ENCODE measurements at regions not wholly inside any gene's neighbourhood (a gene's known extent, or its start where the extent isn't known, plus 50 kb on each side); places are given as distances from the start of the nearest gene placed in this dataset.

GRCh38 chr5:158644301-158644700 lies 455.4 kb downstream of the EBF1 start:
- no peak for DNase-seq (ENCODE audit: low spot score)

DNA sequence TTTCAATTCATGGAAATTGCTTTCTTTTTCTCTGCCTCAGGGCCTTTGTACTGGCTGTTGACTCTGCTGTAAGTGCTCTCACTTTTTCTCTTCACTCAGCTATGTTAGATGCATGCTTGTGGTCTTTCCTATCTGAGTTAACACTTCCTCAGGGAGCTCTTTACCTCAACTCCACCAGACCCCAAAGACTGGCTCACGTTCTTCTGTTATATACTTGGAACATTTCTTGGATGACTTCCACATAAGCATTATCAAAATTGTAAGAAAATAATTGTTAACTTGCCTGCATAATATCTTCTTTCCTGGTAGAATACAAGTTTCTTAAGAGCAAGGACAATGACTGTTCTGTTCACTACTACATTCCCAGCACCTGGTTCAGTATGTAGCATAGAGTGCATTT lies 455.9 kb downstream of the EBF1 start:
- no peak for DNase-seq (ENCODE audit: low spot score)

- DNase-seq (ENCODE audit: low spot score), result no peak
These were observed 456.8 kb downstream of the EBF1 start for GRCh38 chr5:158642879-158643278.

GRCh38 chr5:158641016-158641415 lies 458.7 kb downstream of the EBF1 start:
- no peak for DNase-seq (ENCODE audit: low spot score)

DNA sequence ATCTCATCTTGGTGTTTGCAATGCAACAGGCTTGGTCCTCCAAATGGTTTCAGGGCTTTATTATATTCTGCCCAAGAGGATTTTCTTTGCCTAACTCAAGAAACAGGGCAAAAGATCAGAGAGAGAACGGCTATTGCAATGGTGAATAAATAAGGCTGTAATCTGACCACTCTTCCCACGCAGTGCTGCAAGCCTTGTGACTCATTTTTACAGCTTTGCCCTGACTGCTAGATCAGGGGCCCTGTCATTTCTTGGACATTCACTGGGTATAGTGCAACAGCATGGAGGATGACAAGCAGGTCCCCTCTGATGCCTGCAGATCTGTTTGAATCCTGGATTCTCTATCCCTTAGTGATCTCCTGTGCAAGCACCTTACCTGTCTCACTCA lies 459.1 kb downstream of the EBF1 start:
- no peak for DNase-seq (ENCODE audit: low spot score)

DNA sequence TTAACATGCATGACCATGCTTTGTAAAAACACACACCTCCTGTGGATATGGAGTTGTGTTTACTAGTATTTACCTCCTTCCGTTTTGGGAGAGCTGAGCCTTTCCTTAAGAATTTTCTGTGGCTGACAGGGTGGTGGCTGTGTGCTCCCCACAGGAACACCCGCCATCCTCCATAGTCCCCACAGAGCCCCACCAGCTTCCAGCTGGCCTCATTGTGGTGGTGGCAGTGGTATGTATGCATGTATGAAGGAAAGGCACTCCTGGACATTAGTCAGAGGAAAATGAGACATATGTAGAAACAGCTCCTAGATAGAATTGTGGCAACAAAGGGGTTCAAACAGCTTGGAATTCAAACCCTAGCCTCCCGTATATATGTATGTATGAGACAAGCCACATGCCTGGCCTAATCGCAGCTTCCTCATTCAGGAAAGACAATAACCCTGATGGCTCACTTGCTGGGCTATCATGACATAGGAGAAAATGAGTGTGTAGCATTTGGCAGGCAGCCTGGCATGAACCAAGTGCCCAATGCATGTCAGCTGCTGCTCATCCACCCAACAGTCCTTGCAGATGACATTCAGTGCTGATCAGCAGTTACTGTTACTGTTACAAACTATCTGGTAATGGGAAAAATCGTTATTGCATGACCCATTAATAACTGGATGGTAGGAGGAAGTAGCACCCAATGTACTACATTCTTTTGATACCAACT lies 459.7 kb downstream of the EBF1 start:
- no peak for DNase-seq (ENCODE audit: low spot score)

DNA sequence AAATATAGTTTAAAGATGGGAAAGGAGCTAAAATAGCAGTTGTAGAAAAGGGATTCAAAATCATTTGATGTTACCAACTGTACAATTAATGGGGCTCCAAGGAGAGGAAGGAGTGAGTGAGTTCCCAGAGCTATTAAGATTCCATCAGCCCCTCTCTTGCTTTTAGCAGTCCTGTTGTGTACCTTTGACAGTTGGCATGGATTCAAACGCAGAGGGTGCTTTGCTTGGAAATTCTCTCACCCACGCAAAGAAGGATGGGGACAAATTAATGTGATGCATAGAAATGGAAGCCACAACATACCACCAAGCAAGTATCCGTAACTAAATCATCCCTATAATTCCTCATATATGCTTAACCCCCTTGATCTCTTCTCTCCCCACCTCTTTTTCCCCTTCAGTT lies 461.3 kb downstream of the EBF1 start:
- DNase-seq (ENCODE audit: low spot score), result no peak

- no peak for DNase-seq (ENCODE audit: low spot score)
These were observed 462.7 kb downstream of the EBF1 start for GRCh38 chr5:158637039-158637438.

DNA sequence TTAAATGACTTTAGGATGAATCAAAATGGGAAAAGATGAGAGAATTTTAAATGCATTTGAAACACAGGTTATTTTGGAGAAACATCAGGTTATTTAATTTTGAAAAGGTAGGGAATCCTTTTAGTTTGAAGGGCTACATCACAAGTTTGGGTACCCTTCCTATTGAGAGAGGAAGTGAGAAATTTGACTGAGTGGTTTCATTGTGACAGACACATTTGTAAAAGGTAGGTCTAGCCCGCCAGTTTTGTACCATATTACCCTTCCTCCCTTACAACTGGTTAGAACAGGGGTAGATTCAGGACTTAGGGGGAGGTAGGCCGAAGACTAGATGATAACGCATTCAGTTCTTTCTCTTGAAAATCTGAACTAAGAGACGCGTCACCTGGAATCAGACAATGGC lies 464.2 kb downstream of the EBF1 start:
- DNase-seq (ENCODE audit: low spot score), result no peak

DNA sequence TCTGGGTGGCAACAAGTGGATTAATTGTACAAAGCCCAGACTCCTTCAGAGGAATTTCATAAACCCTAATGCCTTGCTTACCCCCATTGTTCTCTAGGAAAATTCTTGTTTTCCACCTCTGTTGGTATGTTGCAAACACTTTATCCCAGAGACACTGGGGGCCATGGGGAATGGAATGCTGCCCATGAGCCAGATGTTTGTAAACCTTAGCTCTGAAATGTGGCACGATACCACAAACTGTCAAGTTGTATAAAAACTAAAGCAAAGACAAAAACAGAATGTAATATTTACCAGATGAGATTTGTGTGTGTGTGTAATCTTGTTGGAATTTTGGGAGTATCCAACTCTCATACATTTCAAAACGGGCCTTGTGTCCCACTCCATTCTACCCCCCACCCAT lies 465.0 kb downstream of the EBF1 start:
- DNase-seq (ENCODE audit: low spot score), result no peak

- no peak for DNase-seq (ENCODE audit: low spot score)
These were observed 470.0 kb downstream of the EBF1 start for GRCh38 chr5:158629591-158630312.

GRCh38 chr5:158626718-158627117 lies 473.0 kb downstream of the EBF1 start:
- no peak for DNase-seq (ENCODE audit: low spot score)

- DNase-seq (ENCODE audit: low spot score), result no peak
These were observed 475.7 kb downstream of the EBF1 start for GRCh38 chr5:158623971-158624370.

GRCh38 chr5:158621391-158621790 lies 478.3 kb downstream of the EBF1 start:
- DNase-seq (ENCODE audit: low spot score), result no peak

GRCh38 chr5:158619083-158619788 lies 480.5 kb downstream of the EBF1 start:
- DNase-seq (ENCODE audit: low spot score), result no peak

- DNase-seq (ENCODE audit: low spot score), result no peak
These were observed 481.5 kb downstream of the EBF1 start for GRCh38 chr5:158618256-158618655.

DNA sequence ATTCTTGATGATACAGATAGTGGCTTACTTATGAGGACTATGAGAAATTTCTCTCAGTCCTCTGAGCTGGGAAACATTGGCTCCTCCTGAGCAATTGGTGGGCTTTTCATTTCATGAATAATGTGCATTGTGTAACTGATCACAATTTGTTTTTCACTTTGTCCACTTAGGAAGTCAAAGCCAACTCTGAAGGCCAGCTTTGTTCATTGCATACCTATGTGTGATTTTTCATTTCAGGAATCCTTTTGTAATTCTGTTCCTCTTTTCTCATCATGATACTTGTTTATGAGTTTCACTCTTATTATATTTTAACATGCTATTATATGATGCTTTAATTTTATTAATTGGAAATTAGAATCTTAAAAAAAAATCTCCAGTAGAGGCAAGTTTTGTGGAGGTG lies 483.0 kb downstream of the EBF1 start:
- DNase-seq (ENCODE audit: low spot score), result no peak

- no peak for DNase-seq (ENCODE audit: low spot score)
These were observed 484.8 kb downstream of the EBF1 start for GRCh38 chr5:158614951-158615350.

DNA sequence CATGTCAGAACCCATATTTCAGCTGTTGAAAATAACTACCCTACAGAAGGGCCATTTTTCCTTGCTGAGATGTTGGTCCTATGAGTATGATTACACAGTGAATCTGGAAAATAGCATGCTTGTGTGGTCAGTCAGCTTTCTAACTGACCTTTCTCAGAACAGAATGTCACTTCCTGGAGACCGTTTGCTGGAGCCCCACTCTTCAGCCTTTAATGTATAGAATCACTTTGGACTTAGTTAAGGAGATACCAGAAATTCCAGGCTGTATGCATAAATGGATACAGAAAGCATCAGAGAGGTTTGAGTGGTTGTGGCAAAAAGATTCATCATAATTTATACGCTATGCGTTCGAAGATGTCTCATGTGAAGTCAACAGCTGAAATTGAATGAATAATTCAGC lies 488.1 kb downstream of the EBF1 start:
- no peak for DNase-seq (ENCODE audit: low spot score)

- DNase-seq (ENCODE audit: low spot score), result no peak
These were observed 489.7 kb downstream of the EBF1 start for GRCh38 chr5:158610051-158610415.

DNA sequence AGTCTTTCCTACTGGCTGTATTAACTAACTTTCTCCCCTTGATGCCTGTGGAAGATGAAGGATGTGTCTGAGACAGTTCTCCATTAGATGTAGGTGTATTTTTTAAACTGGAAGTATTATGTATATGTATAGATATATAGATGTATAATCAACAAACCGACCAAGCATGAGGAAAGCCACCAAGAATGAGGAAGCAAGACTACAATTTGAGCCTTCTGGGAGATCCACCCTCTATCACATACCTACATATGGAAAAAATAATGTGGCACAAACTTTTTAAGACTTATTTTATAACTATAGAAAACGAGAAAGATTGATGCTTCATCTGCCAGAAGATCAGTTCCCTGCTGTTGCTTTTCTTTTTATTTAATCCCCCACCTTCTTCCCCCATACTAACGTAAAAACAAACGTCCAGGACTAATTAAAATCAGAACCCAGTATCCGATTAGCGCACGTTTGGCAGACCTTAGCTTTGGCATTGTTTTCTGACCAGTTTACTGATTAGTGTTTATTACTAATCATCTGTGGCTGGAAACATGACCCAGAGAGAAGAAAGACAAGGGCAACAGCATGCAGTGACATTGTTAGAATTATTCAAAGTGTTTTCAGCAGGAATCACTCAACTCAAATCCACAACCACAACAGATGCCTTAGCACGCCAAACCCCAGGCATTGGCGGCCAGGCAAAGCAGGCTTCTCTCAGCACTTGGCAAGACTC lies 490.2 kb downstream of the EBF1 start:
- no peak for DNase-seq (ENCODE audit: low spot score)

DNA sequence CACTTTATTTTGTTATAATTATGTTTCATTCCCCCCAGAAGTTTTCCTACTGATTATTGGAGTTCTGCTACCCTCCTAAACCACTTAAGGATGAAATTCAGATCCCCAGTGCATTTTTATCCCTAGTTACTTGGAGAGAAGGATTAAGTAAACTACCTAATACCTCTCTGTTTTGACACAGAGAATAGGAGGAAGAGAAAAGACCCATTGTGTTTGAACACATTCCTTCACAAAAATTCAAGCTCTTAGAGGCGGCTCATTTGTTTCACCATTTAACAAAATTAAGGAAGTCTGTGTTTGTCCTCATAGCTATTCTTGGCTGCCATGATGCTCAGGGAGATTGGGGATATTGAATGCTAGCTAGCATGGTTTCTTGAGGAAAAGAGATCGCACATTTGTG lies 492.6 kb downstream of the EBF1 start:
- DNase-seq (ENCODE audit: low spot score), result no peak

DNA sequence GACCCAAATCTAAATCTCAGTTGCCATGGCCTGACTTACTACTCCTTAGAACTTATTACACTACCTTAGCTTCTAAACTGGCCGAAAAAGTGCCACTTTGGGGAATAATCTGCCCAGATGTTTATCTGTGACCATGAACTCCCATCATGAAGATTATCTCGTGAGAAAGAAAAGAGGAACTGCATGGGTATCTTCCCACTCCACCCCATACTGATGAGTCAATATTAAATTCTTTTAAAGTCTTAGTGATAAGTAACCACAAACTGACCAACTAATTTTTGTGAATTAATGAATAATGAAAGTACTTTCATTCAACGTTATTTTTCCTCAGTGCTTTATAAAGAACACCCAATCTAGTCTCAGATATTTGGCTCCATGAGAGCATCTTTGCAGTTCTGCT lies 493.5 kb downstream of the EBF1 start:
- DNase-seq (ENCODE audit: low spot score), result no peak
